ENCODE measurements at regions not wholly inside any gene's neighbourhood (a gene's known extent, or its start where the extent isn't known, plus 50 kb on each side); places are given as distances from the start of the nearest gene placed in this dataset.
A peak's percentile ranks its signal among the peaks of the same experiment; 100 is the strongest.

- Histone ChIP-seq H3K4me2 (peak overlapping the region in 7 of 11 experiments; percentile 33 to 80 (median 69); a peak in 14 of 22 replicates), H3K9ac (no peak overlapping the region; a peak in 1 of 22 replicates), H4K20me1 (no peaks in the 10 kb centered on the region), H3K4me3 (no peak overlapping the region), H3K27me3 (no peaks in the 10 kb centered on the region), H3K36me3 (no peaks in the 10 kb centered on the region), H3K27ac (peak overlapping the region in 5 of 11 experiments; percentile 5 to 54 (median 44); a peak in 10 of 22 replicates), H3K4me1 (peaks cover 0 to 53% (median 34%) of the 10 kb centered on the region in 10 experiments; a peak in 17 of 20 replicates), H3K9me3 (replicated peaks in 1 of 11) (peaks cover 0 to 3% (median 0%) of the 10 kb centered on the region in 11 experiments; a peak in 1 of 22 replicates)
- no peak for TF ChIP-seq Cebpa-rat (IDR thresholded peaks at IDR 0.05)
These were observed 182.5 kb downstream of the GAS1 start for GRCh38 chr9:86764671-86765343.

- Histone ChIP-seq H3K9me3 (replicated peaks in 1 of 11) (peaks cover 0 to 3% (median 0%) of the 10 kb centered on the region in 11 experiments; a peak in 1 of 22 replicates), H3K4me3 (no peak overlapping the region), H3K36me3 (no peaks in the 10 kb centered on the region), H3K9ac (no peak overlapping the region; a peak in 1 of 22 replicates), H4K20me1 (no peaks in the 10 kb centered on the region), H3K27me3 (no peaks in the 10 kb centered on the region), H3K4me2 (peak overlapping the region in 7 of 11 experiments; percentile 33 to 80 (median 69); a peak in 14 of 22 replicates), H3K27ac (peak overlapping the region in 5 of 11 experiments; percentile 5 to 54 (median 44); a peak in 10 of 22 replicates), H3K4me1 (peaks cover 0 to 53% (median 34%) of the 10 kb centered on the region in 10 experiments; a peak in 17 of 20 replicates)
- TF ChIP-seq Cebpa-rat (IDR thresholded peaks at IDR 0.05): no peak
These were observed 183.1 kb downstream of the GAS1 start for GRCh38 chr9:86764221-86764624.

- Histone ChIP-seq H3K36me3 (no peaks in the 10 kb centered on the region), H3K9me3 (replicated peaks in 1 of 11) (peaks cover 0 to 3% (median 0%) of the 10 kb centered on the region in 11 experiments; a peak in 1 of 22 replicates), H3K4me3 (no peak overlapping the region), H3K27ac (peak overlapping the region in 5 of 11 experiments; percentile 5 to 54 (median 44); a peak in 8 of 22 replicates), H3K4me2 (peak overlapping the region in 7 of 11 experiments; percentile 33 to 80 (median 69); a peak in 14 of 22 replicates), H3K4me1 (peaks cover 0 to 53% (median 34%) of the 10 kb centered on the region in 10 experiments; a peak in 17 of 20 replicates), H3K27me3 (no peaks in the 10 kb centered on the region), H4K20me1 (no peaks in the 10 kb centered on the region), H3K9ac (no peak overlapping the region; a peak in 1 of 22 replicates)
- no peak for TF ChIP-seq Cebpa-rat (IDR thresholded peaks at IDR 0.05)
These were observed 183.5 kb downstream of the GAS1 start for GRCh38 chr9:86763791-86764190.

- Histone ChIP-seq H3K27me3 (no peaks in the 10 kb centered on the region), H3K9ac (no peak overlapping the region), H3K9me3 (replicated peaks in 1 of 11) (0 out of 22 replicates have a peak, but pooled peaks cover 0 to 5% (median 0%) of the 10 kb centered on the region in 11 experiments), H3K27ac (no peak overlapping the region), H4K20me1 (no peaks in the 10 kb centered on the region), H3K4me2 (no peak overlapping the region), H3K36me3 (no peaks in the 10 kb centered on the region), H3K4me1 (peaks cover 0 to 1% (median 0%) of the 10 kb centered on the region in 10 experiments; a peak in 4 of 20 replicates), H3K4me3 (no peak overlapping the region)
- TF ChIP-seq Cebpa-rat (IDR thresholded peaks at IDR 0.05): no peak
These were observed 190.0 kb downstream of the GAS1 start for GRCh38 chr9:86757382-86757720.

GRCh38 chr9:86756576-86757381, 190.5 kb downstream of the GAS1 start:
- H3K9ac ChIP-seq: no peak overlapping the region
- no peak for TF ChIP-seq Cebpa-rat (IDR thresholded peaks at IDR 0.05)
- H3K27ac ChIP-seq: no peak overlapping the region

GRCh38 chr9:86755561-86755941, 191.8 kb downstream of the GAS1 start:
- Histone ChIP-seq H3K36me3 (no peaks in the 10 kb centered on the region), H3K27me3 (no peaks in the 10 kb centered on the region), H3K4me2 (no peak overlapping the region), H3K9ac (no peak overlapping the region), H3K9me3 (replicated peaks in 1 of 11) (0 out of 22 replicates have a peak, but pooled peaks cover 0 to 5% (median 0%) of the 10 kb centered on the region in 11 experiments), H3K4me1 (no peaks in the 10 kb centered on the region), H3K27ac (no peak overlapping the region), H3K4me3 (no peak overlapping the region), H4K20me1 (no peaks in the 10 kb centered on the region)
- TF ChIP-seq Cebpa-rat (IDR thresholded peaks at IDR 0.05): no peak

More at GRCh38 chr9:86756576-86757381, 190.5 kb downstream of the GAS1 start:
- Histone ChIP-seq H3K4me2 (no peak overlapping the region), H3K27me3 (no peaks in the 10 kb centered on the region), H3K9me3 (replicated peaks in 1 of 11) (0 out of 22 replicates have a peak, but pooled peaks cover 0 to 5% (median 0%) of the 10 kb centered on the region in 11 experiments), H3K4me3 (no peak overlapping the region), H4K20me1 (no peaks in the 10 kb centered on the region), H3K4me1 (no peaks in the 10 kb centered on the region), H3K36me3 (no peaks in the 10 kb centered on the region)

GRCh38 chr9:86754581-86755560, 192.4 kb downstream of the GAS1 start:
- Histone ChIP-seq H3K9me3 (replicated peaks in 1 of 11) (0 out of 22 replicates have a peak, but pooled peaks cover 0 to 5% (median 0%) of the 10 kb centered on the region in 11 experiments), H3K27ac (no peak overlapping the region), H3K4me2 (no peak overlapping the region), H3K4me1 (no peaks in the 10 kb centered on the region), H3K27me3 (no peaks in the 10 kb centered on the region), H3K4me3 (no peak overlapping the region), H4K20me1 (no peaks in the 10 kb centered on the region), H3K36me3 (no peaks in the 10 kb centered on the region), H3K9ac (no peak overlapping the region)
- TF ChIP-seq Cebpa-rat (IDR thresholded peaks at IDR 0.05): no peak

- Histone ChIP-seq H3K4me1 (no peaks in the 10 kb centered on the region), H3K27me3 (no peaks in the 10 kb centered on the region), H3K9me3 (replicated peaks in 1 of 11) (0 out of 22 replicates have a peak, but pooled peaks cover 0 to 5% (median 0%) of the 10 kb centered on the region in 11 experiments), H3K4me3 (no peak overlapping the region), H3K9ac (no peak overlapping the region), H3K4me2 (no peak overlapping the region), H3K27ac (no peak overlapping the region), H4K20me1 (no peaks in the 10 kb centered on the region), H3K36me3 (no peaks in the 10 kb centered on the region)
- no peak for TF ChIP-seq Cebpa-rat (IDR thresholded peaks at IDR 0.05)
These were observed 193.5 kb downstream of the GAS1 start for GRCh38 chr9:86753836-86754235.

Measured in BLaER1 treated with 17β-estradiol and CSF1 and Interleukin-3, amounts not matched to agents 10 nM and 100 nM (cell line).